ENCODE measurements at regions not wholly inside any gene's neighbourhood (a gene's known extent, or its start where the extent isn't known, plus 50 kb on each side); places are given as distances from the start of the nearest gene placed in this dataset.

GRCh38 chr7:96838481-96838880 is 128.8 kb upstream of the SEM1 start:
- no peak for TF ChIP-seq POLR2A (IDR thresholded peaks at IDR 0.05; ENCODE audit: extremely low read depth, insufficient read length)
- no peak for TF ChIP-seq MYC (IDR thresholded peaks at IDR 0.05; ENCODE audit: low read depth, low read length)
- no peak for TF ChIP-seq CTCF (IDR thresholded peaks at IDR 0.05; ENCODE audit: low read depth, low read length)
- no peak for TF ChIP-seq MAX (IDR thresholded peaks at IDR 0.05; ENCODE audit: low read depth, low read length)
- no peak overlapping the region for H3K4me3 ChIP-seq (ENCODE audit: low read depth, low read length)
- DNase-seq (ENCODE audit: low read depth) = no peak

DNA sequence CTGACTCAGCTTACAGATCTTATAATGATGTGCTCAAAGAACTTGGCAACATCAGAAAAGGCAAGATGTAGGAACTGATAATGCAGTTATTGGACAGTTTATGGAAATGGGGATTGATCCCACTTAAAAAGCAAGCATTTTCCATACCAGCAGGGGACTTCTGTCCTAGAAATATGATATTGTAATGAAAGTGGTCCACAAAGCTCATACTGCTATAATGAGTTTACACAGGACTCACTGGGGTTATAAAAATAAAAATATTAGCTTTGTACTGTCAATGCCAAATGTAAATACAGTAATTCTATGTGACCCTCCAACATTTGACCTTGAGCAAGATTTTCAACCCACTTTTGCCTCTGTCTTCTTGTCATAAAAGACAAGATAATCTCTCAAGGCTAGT is 145.5 kb upstream of the SEM1 start:
- no peak for DNase-seq (ENCODE audit: low read depth)

DNA sequence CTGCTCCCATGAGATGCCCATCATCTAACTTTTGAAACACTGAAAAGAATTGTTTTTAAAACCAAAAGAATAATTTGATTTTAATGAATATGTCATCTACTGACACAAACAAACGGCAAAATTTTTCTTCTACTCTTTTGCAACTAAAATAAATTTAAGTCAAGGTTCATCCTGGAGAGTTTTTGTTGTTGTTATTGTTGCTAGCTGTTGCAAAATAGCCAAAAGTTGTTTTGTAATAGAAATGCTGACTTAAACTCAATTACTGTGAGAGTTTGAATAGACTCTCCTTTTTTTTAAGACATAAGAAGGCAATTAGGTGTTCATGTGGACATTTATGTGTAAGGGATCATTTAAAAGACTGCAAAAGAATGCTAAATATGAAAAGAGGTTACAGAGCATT is 146.0 kb upstream of the SEM1 start:
- no peak for TF ChIP-seq MYC (IDR thresholded peaks at IDR 0.05; ENCODE audit: low read depth, low read length)
- no peak for TF ChIP-seq MAX (IDR thresholded peaks at IDR 0.05; ENCODE audit: low read depth, low read length)
- no peak for TF ChIP-seq CTCF (IDR thresholded peaks at IDR 0.05; ENCODE audit: low read depth, low read length)
- H3K4me3 ChIP-seq (ENCODE audit: low read depth, low read length) = no peak overlapping the region
- no peak for DNase-seq (ENCODE audit: low read depth)

More for the DNA sequence above, 145.5 kb upstream of the SEM1 start:
- TF ChIP-seq POLR2A (IDR thresholded peaks at IDR 0.05; ENCODE audit: extremely low read depth, insufficient read length) (no peak), MYC (IDR thresholded peaks at IDR 0.05; ENCODE audit: low read depth, low read length) (no peak), CTCF (IDR thresholded peaks at IDR 0.05; ENCODE audit: low read depth, low read length) (no peak), MAX (IDR thresholded peaks at IDR 0.05; ENCODE audit: low read depth, low read length) (no peak)
- no peak overlapping the region for H3K4me3 ChIP-seq (ENCODE audit: low read depth, low read length)

- H3K4me3 ChIP-seq (ENCODE audit: low read depth, low read length) = no peak overlapping the region
- DNase-seq (ENCODE audit: low read depth) = no peak
- TF ChIP-seq CTCF (IDR thresholded peaks at IDR 0.05; ENCODE audit: low read depth, low read length) = no peak
- TF ChIP-seq POLR2A (IDR thresholded peaks at IDR 0.05; ENCODE audit: extremely low read depth, insufficient read length) = no peak
- no peak for TF ChIP-seq MAX (IDR thresholded peaks at IDR 0.05; ENCODE audit: low read depth, low read length)
- no peak for TF ChIP-seq MYC (IDR thresholded peaks at IDR 0.05; ENCODE audit: low read depth, low read length)
Observed at GRCh38 chr7:96869538-96869937, 135.8 kb upstream of the DLX6 start.

DNA sequence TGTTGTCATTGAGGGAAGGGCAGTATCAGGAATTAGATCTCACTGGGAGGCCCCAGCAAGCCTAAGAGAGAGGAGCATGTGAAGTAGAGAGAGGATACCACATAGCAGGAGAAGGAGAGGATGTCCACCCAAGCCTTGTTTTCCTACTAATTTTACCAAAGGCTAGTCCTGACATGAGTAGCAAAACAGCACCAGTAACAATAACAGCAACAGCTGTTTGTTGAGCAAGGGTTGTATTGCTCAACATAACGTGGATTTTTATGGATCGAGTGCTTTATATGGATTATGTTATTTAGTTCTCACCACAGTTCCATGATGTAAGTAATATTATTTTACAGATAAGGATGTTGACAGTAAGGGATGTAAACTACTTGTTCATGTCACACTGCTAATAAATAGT is 135.2 kb upstream of the DLX6 start:
- TF ChIP-seq CTCF (IDR thresholded peaks at IDR 0.05; ENCODE audit: low read depth, low read length) (no peak), MYC (IDR thresholded peaks at IDR 0.05; ENCODE audit: low read depth, low read length) (no peak), POLR2A (IDR thresholded peaks at IDR 0.05; ENCODE audit: extremely low read depth, insufficient read length) (no peak), MAX (IDR thresholded peaks at IDR 0.05; ENCODE audit: low read depth, low read length) (no peak)
- H3K4me3 ChIP-seq (ENCODE audit: low read depth, low read length) = no peak overlapping the region
- no peak for DNase-seq (ENCODE audit: low read depth)

DNA sequence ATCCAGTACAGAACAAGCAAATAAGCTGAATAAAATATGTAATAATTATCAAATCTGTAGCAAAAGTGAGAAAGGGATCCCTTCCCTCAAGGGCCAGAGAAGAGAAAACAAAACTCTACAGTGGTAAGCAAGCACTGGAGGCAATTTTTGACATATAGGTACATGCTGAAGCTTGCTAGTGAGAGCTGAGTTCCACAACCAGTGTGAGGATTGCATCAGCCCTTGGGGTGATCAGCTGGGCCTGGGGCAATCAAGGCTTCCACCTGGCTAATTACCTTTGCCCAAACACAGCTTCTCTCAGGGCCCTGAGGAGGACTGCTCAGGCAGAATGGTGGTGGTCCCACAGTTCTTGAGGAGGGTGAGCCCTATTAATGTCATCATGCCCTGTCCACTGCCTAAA is 134.4 kb upstream of the DLX6 start:
- no peak overlapping the region for H3K4me3 ChIP-seq (ENCODE audit: low read depth, low read length)
- TF ChIP-seq CTCF (IDR thresholded peaks at IDR 0.05; ENCODE audit: low read depth, low read length) (no peak), MAX (IDR thresholded peaks at IDR 0.05; ENCODE audit: low read depth, low read length) (no peak), POLR2A (IDR thresholded peaks at IDR 0.05; ENCODE audit: extremely low read depth, insufficient read length) (no peak), MYC (IDR thresholded peaks at IDR 0.05; ENCODE audit: low read depth, low read length) (no peak)
- no peak for DNase-seq (ENCODE audit: low read depth)

Data from NB4 (cell line).